SU-DHL-6 (cell line): ENCODE measurements at regions not wholly inside any gene's neighbourhood (a gene's known extent, or its start where the extent isn't known, plus 50 kb on each side); places are given as distances from the start of the nearest gene placed in this dataset.
"Not testable (repeated sequence)": the region's sequence is repeated elsewhere in the genome, so short reads cannot be mapped to it uniquely, and the experiment has no call there.

Experiments
- H2AFZ ChIP-seq: fragments of 200-600 bp; sonication (generic); 2 replicates; pipeline ENCODE4 v1.6.1; 2014; ENCODE audit warnings: low read depth, mild to moderate bottlenecking, moderate library complexity, mixed read lengths, antibody characterized with exemption, low read length; ENCODE audit not compliant: severe bottlenecking
- H3F3A ChIP-seq: fragments of 200-600 bp; shearing (Covaris generic); 2 replicates; pipeline ENCODE4 v1.6.0; 2016; ENCODE audit warnings: antibody characterized with exemption, mild to moderate bottlenecking; ENCODE audit not compliant: insufficient read depth
- H3K27ac ChIP-seq: fragments of 200-600 bp; sonication (generic); 2 replicates; pipeline ENCODE4 v1.5.1; 2016; ENCODE audit warnings: low read depth, mild to moderate bottlenecking, low read length, moderate library complexity, mixed read lengths
- H3K27me3 ChIP-seq: fragments of 200-600 bp; sonication (generic), shearing (Covaris generic); 2 replicates; pipeline ENCODE4 v1.6.0; 2014; ENCODE audit warnings: mild to moderate bottlenecking, low read length
- H3K36me3 ChIP-seq: fragments of 200-600 bp; sonication (generic); 2 replicates; pipeline ENCODE4 v1.6.1; 2014; ENCODE audit warnings: mild to moderate bottlenecking, low read length, mixed read lengths
- H3K4me2 ChIP-seq: fragments of 300-600, 200-600 bp; shearing (Covaris generic), sonication (generic); 2 replicates; pipeline ENCODE4 v1.6.0; 2014; ENCODE audit warnings: low read length, low read depth, mild to moderate bottlenecking; ENCODE audit not compliant: poor library complexity, severe bottlenecking
- H3K4me3 ChIP-seq: fragments of 200-600 bp; sonication (generic); 2 replicates; pipeline ENCODE4 v1.5.1; 2014; ENCODE audit warnings: antibody characterized with exemption, low read length, mild to moderate bottlenecking, mixed read lengths; ENCODE audit not compliant: insufficient read depth, poor library complexity, severe bottlenecking
- H3K79me2 ChIP-seq: fragments of 200-600 bp; sonication (generic); 2 replicates; pipeline ENCODE4 v1.6.1; 2014; ENCODE audit warnings: mild to moderate bottlenecking, low read length, moderate library complexity; ENCODE audit not compliant: insufficient read depth
- H3K9ac ChIP-seq: fragments of 200-600 bp; sonication (generic); 2 replicates; pipeline ENCODE4 v1.7.0; 2014; ENCODE audit warnings: mild to moderate bottlenecking, low read length
- H3K9me2 ChIP-seq: fragments of 200-600 bp; sonication (generic); replicated peaks from 2 replicates; pipeline ENCODE4 v1.6.1; 2014; ENCODE audit warnings: low read length; ENCODE audit not compliant: insufficient read depth
- H3K9me3 ChIP-seq: fragments of 200-600 bp; sonication (generic); 2 replicates; pipeline ENCODE4 v1.6.1; 2014; ENCODE audit warnings: low read length, mixed read lengths; ENCODE audit not compliant: insufficient read depth
- H4K20me1 ChIP-seq: fragments of 200-600 bp; sonication (generic); 2 replicates; pipeline ENCODE4 v1.6.1; 2014; ENCODE audit warnings: low read depth, mild to moderate bottlenecking, antibody characterized with exemption, low read length, moderate library complexity, mixed read lengths
- CTCF ChIP-seq: fragments of 200-600 bp; sonication (generic); IDR thresholded peaks from one replicate; pipeline ENCODE4 v1.5.1; 2017; ENCODE audit warnings: antibody characterized with exemption, mild to moderate bottlenecking, low read length, moderate library complexity; ENCODE audit not compliant: insufficient read depth, poor library complexity, severe bottlenecking
- EZH2phosphoT487 ChIP-seq: fragments of 200-600 bp; sonication (generic), shearing (Covaris generic); conservative IDR thresholded peaks from 2 replicates; pipeline ENCODE4 v1.6.1; 2018; ENCODE audit warnings: mild to moderate bottlenecking, antibody characterized with exemption, low read length, moderate library complexity, mixed read lengths

GRCh38 chr7:79922894-79923293 is 211.7 kb upstream of the GNAI1 start:
- no peak overlapping the region for H3K4me2 ChIP-seq
- H3K27me3 ChIP-seq: no peaks in the 10 kb centered on the region
- H3K79me2 ChIP-seq: no peaks in the 10 kb centered on the region
- no peaks in the 10 kb centered on the region for H4K20me1 ChIP-seq
- no peak overlapping the region for H3K27ac ChIP-seq
- H3K36me3 ChIP-seq: no peaks in the 10 kb centered on the region
- no peaks in the 10 kb centered on the region for H3K9me3 ChIP-seq
- no peak overlapping the region for H3K9ac ChIP-seq
- TF ChIP-seq CTCF (no peak), EZH2phosphoT487 (no peak)
- no peaks in the 10 kb centered on the region for H3F3A ChIP-seq
- no peak overlapping the region for H3K4me3 ChIP-seq
- H3K9me2 ChIP-seq: 0 out of 2 replicates have a peak, but pooled peaks cover 3% of the 10 kb centered on the region
- no peak overlapping the region for H2AFZ ChIP-seq

DNA sequence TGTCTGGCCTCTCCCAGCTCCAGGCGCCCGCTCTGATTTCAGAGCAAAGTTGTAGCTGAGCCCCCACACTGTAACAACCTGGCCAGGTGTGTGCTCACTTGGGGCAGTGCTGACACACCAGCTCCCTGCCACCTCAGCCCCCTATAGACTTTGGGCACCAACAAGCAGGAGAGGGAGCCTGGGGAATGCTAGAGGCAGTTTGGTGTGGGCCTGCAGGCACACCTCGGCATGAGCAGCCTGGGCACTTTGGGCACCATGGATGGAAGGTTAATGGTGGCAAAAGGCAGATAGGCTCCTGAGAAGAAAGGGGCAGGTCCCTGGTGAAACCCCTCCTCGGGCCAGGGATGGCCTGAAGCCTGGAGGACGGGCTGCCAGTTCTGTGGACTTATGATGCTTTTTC is 212.7 kb upstream of the GNAI1 start:
- no peaks in the 10 kb centered on the region for H4K20me1 ChIP-seq
- no peaks in the 10 kb centered on the region for H3F3A ChIP-seq
- TF ChIP-seq CTCF (no peak), EZH2phosphoT487 (no peak)
- no peaks in the 10 kb centered on the region for H3K79me2 ChIP-seq
- no peak overlapping the region for H2AFZ ChIP-seq
- no peaks in the 10 kb centered on the region for H3K36me3 ChIP-seq
- H3K9me3 ChIP-seq: no peaks in the 10 kb centered on the region
- no peak overlapping the region for H3K27ac ChIP-seq
- no peak overlapping the region for H3K9ac ChIP-seq
- 0 out of 2 replicates have a peak, but pooled peaks cover under 1% of the 10 kb centered on the region for H3K9me2 ChIP-seq
- no peaks in the 10 kb centered on the region for H3K27me3 ChIP-seq
- H3K4me3 ChIP-seq: no peak overlapping the region
- no peak overlapping the region for H3K4me2 ChIP-seq

DNA sequence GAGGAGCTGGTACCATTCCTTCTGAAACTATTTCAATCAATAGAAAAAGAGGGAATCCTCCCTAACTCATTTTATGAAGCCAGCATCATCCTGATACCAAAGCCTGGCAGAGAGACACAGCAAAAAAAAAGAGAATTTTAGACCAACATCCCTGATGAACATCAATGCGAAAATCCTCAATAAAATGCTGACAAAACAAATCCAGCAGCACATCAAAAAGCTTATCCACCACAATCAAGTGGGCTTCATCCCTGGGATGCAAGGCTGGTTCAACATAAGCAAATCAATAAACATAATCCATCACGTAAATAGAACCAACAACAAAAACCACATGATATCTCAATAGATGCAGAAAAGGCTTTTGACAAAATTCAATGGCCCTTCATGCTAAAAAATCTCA is 216.0 kb upstream of the GNAI1 start:
- not testable (repeated sequence) for H3K4me3 ChIP-seq, H3K36me3 ChIP-seq, H3K27me3 ChIP-seq, H3F3A ChIP-seq, H3K4me2 ChIP-seq, H3K9me3 ChIP-seq, H3K27ac ChIP-seq, H3K9me2 ChIP-seq, H3K9ac ChIP-seq, H3K79me2 ChIP-seq, H2AFZ ChIP-seq, H4K20me1 ChIP-seq

- H3K9me3 ChIP-seq, H3K27me3 ChIP-seq, H3K9me2 ChIP-seq, H3K27ac ChIP-seq, H3K9ac ChIP-seq, H4K20me1 ChIP-seq, H3K4me2 ChIP-seq, H3K36me3 ChIP-seq, H3F3A ChIP-seq, H3K4me3 ChIP-seq, H2AFZ ChIP-seq, H3K79me2 ChIP-seq: not testable (repeated sequence)
These were observed 219.3 kb upstream of the GNAI1 start for GRCh38 chr7:79915346-79915745.
